ENCODE measurements at regions not wholly inside any gene's neighbourhood (a gene's known extent, or its start where the extent isn't known, plus 50 kb on each side); places are given as distances from the start of the nearest gene placed in this dataset.
A peak's percentile ranks its signal among the peaks of the same experiment; 100 is the strongest.

DNA sequence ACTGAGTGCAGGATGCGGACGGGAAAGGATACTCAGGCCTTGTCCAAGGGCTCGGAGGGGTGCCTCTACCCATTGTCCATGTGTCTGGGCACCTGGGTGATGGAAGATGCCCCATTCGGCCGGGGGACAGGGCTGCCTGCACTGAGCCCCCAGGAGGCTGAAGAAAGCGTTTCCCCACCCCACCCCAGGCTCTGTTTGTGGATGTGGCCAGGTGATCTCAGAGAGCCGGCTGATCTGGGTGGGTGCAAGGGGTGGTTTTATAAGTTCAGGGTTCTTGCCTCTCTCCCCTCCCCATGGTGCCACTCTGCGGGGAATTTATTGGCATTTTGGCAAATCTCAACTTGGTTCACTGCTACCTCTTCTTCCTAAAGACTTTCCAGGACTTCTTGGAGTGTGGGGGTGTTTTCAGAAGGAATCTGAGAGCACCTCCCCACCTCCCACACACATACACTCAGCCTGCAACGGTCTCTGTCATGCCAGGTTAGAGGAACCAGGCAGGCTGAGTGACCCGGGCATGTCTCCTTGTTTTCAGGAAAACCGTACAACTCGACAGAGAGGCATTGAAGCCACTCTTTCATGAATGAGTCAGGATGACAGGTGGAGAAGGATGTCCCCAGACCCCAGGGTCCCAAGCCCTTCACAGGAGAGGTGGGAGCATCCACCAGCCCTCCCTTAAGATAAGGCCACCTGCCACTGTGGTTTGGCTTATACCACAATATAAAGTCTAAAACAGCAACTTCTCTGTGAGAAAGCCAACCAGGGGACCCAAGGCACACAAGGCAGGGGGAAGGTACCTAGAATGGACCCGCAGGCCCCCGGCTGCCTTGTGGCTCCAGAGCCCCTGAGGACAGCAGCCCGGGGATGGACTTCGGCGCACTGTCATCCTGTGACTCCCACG lies 174.9 kb downstream of the ETS2 start:
- no peak overlapping the region for H3K4me2 ChIP-seq (ENCODE audit: low read depth, low read length)
- H3K27ac ChIP-seq (ENCODE audit: insufficient read depth, low read length): no peak overlapping the region
- no peak for DNase-seq
- H3K27me3 ChIP-seq (ENCODE audit: control insufficient read depth, insufficient read depth, low read length): no peaks in the 10 kb centered on the region
- no peaks in the 10 kb centered on the region for H3K36me3 ChIP-seq (ENCODE audit: control insufficient read depth, insufficient read depth, low read length)
- H3K9me3 ChIP-seq (ENCODE audit: control insufficient read depth, insufficient read depth, low read length): no peaks in the 10 kb centered on the region
- ChIA-PET POLR2A (ENCODE audit: unreplicated experiment) (no interaction called here), CTCF (no interaction called here)
- no peak for ATAC-seq (ENCODE audit: low read depth)
- H3K18ac ChIP-seq (ENCODE audit: low read depth, low read length): peak overlapping the region; percentile 19; the same call in 1 of the 2 replicates
- H2BK15ac ChIP-seq (ENCODE audit: low read depth, low read length): peak overlapping the region; percentile 66; the same call in 1 of the 3 replicates
- H4K91ac ChIP-seq (ENCODE audit: insufficient read depth, low read depth, low read length): peak overlapping the region; percentile 8; the same call in 1 of the 2 replicates
- no peak overlapping the region for H3K56ac ChIP-seq (ENCODE audit: extremely low read depth, insufficient read depth, low read length)
- peak overlapping the region; percentile 62 for H2BK20ac ChIP-seq (ENCODE audit: low read depth, low read length)
- H3K4me3 ChIP-seq (ENCODE audit: insufficient read depth, low read depth, low read length): no peak overlapping the region
- dilution Hi-C loops (cut with HindIII; ENCODE audit: low sequenced_read_pairs, unreplicated experiment): no loop called here
- peaks cover 11% of the 10 kb centered on the region for H3K9me1 ChIP-seq (ENCODE audit: insufficient read depth, low read length)
- WGBS, 2 experiments (ENCODE audit: extremely low coverage in 2 of 2, insufficient read length in 1 of 2): 87% methylated on average over 6 of the region's 18 CpGs; no CpG with 5 or more reads in 1 of the 2 experiments
- no peak overlapping the region for H3K23ac ChIP-seq (ENCODE audit: low read depth, low read length)
- H3K4me1 ChIP-seq (ENCODE audit: control insufficient read depth, insufficient read depth, low read length): peaks cover 17% of the 10 kb centered on the region
- 0 out of 2 replicates have a peak overlapping the region, but pooled peaks have one; percentile 63 for H3K14ac ChIP-seq (replicated peaks; ENCODE audit: low read depth, low read length)
- intact Hi-C loops (cut with micrococcal nuclease): loop anchor here (10.0 kb wide), 1 partner anchor 176 kb away; the partner anchor contains the start of gene ETS2
- no peak overlapping the region for H4K8ac ChIP-seq (ENCODE audit: low read depth in 2 of 2, low read length in 2 of 2)
- in situ Hi-C loops (cut with MboI; ENCODE audit: low sequenced_read_pairs): no loop called here
- H4K20me1 ChIP-seq (ENCODE audit: insufficient read depth, low read length): no peaks in the 10 kb centered on the region
- H3K4ac ChIP-seq (ENCODE audit: low read depth, low read length): peak overlapping the region; percentile 50
- no TSS peak for BruUV-seq (replicated peaks)
- H2AK9ac ChIP-seq (replicated peaks; ENCODE audit: low read depth, low read length, poor library complexity): no peak overlapping the region
- H2AK5ac ChIP-seq (ENCODE audit: low read depth, low read length): peak overlapping the region; percentile 90
- H2BK120ac ChIP-seq (ENCODE audit: low read depth, low read length): peak overlapping the region; percentile 34; the same call in 1 of the 2 replicates
- no peaks in the 10 kb centered on the region for H3K79me1 ChIP-seq (ENCODE audit: low read depth in 1 of 2, low read length in 2 of 2)
- H2BK5ac ChIP-seq (ENCODE audit: low read depth, low read length, poor library complexity, severe bottlenecking): no peak overlapping the region
- H4K5ac ChIP-seq (ENCODE audit: low read depth, low read length): no peak overlapping the region
- H2AFZ ChIP-seq (replicated peaks; ENCODE audit: low read length, poor library complexity): peak overlapping the region; percentile 17
- no peak for TF ChIP-seq CEBPB (IDR thresholded peaks at IDR 0.05; ENCODE audit: low read depth, low read length)
- TF ChIP-seq, protein P1, sequence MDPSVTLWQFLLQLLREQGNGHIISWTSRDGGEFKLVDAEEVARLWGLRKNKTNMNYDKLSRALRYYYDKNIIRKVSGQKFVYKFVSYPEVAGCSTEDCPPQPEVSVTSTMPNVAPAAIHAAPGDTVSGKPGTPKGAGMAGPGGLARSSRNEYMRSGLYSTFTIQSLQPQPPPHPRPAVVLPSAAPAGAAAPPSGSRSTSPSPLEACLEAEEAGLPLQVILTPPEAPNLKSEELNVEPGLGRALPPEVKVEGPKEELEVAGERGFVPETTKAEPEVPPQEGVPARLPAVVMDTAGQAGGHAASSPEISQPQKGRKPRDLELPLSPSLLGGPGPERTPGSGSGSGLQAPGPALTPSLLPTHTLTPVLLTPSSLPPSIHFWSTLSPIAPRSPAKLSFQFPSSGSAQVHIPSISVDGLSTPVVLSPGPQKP (IDR thresholded peaks at IDR 0.05; ENCODE audit: borderline replicate concordance, low read depth, low read length): no peak
- no peak for TF ChIP-seq BHLHE40 (IDR thresholded peaks at IDR 0.05; ENCODE audit: low read depth, low read length)
- TF ChIP-seq RFX5 (IDR thresholded peaks at IDR 0.05; ENCODE audit: low read depth, low read length): no peak
- TF ChIP-seq, protein P2, sequence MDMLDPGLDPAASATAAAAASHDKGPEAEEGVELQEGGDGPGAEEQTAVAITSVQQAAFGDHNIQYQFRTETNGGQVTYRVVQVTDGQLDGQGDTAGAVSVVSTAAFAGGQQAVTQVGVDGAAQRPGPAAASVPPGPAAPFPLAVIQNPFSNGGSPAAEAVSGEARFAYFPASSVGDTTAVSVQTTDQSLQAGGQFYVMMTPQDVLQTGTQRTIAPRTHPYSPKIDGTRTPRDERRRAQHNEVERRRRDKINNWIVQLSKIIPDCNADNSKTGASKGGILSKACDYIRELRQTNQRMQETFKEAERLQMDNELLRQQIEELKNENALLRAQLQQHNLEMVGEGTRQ (IDR thresholded peaks at IDR 0.05; ENCODE audit: low read depth, low read length): no peak
- no peak for TF ChIP-seq NFE2L2 (IDR thresholded peaks at IDR 0.05; ENCODE audit: low read depth, low read length)
- TF ChIP-seq CHD1 (IDR thresholded peaks at IDR 0.05; ENCODE audit: low read depth, low read length): no peak
- TF ChIP-seq MAFK (IDR thresholded peaks at IDR 0.05; ENCODE audit: low read depth, low read length): no peak
- no peak for TF ChIP-seq POLR2A (IDR thresholded peaks at IDR 0.05; ENCODE audit: low read depth, low read length)
- TF ChIP-seq MAZ (IDR thresholded peaks at IDR 0.05; ENCODE audit: borderline replicate concordance, low read depth, low read length): no peak
- TF ChIP-seq SMC3 (IDR thresholded peaks at IDR 0.05; ENCODE audit: low read depth, low read length): no peak
- no peak for TF ChIP-seq MXI1 (IDR thresholded peaks at IDR 0.05; ENCODE audit: borderline replicate concordance, low read depth, low read length)
- no peak overlapping the region for H3K9ac ChIP-seq (ENCODE audit: low read depth, low read length)
